Activated naive CD4-positive, alpha-beta T cell treated with anti-CD3 and anti-CD28 coated beads, Interleukin-2, amount 50 U/mL, for 24 hours (primary cell): ENCODE measurements at regions not wholly inside any gene's neighbourhood (a gene's known extent, or its start where the extent isn't known, plus 50 kb on each side); places are given as distances from the start of the nearest gene placed in this dataset.

ENCODE experiments used
- H3K27ac Mint-ChIP-seq: one replicate; pipeline ENCODE4 v1.8.0; 2021; ENCODE audit warnings: mild to moderate bottlenecking, mixed read lengths
- H3K27me3 Mint-ChIP-seq: one replicate; pipeline ENCODE4 v1.8.0; 2021; ENCODE audit warnings: mixed read lengths
- H3K36me3 Mint-ChIP-seq: one replicate; pipeline ENCODE4 v1.8.0; 2021; ENCODE audit warnings: mixed read lengths
- H3K4me1 Mint-ChIP-seq: one replicate; pipeline ENCODE4 v1.8.0; 2021; ENCODE audit warnings: mixed read lengths
- H3K4me3 Mint-ChIP-seq: one replicate; pipeline ENCODE4 v1.8.0; 2021; ENCODE audit warnings: mild to moderate bottlenecking, mixed read lengths
- H3K9me3 Mint-ChIP-seq: one replicate; pipeline ENCODE4 v1.8.0; 2021; ENCODE audit warnings: mixed read lengths

GRCh38 chr20:22204801-22205200, 379.6 kb downstream of the FOXA2 start:
- no peaks in the 10 kb centered on the region for H3K36me3 Mint-ChIP-seq
- H3K9me3 Mint-ChIP-seq, result peaks cover 17% of the 10 kb centered on the region
- H3K4me3 Mint-ChIP-seq, result no peak overlapping the region
- H3K27me3 Mint-ChIP-seq, result no peaks in the 10 kb centered on the region
- H3K27ac Mint-ChIP-seq, result no peak overlapping the region
- no peaks in the 10 kb centered on the region for H3K4me1 Mint-ChIP-seq

GRCh38 chr20:22182148-22182547, 402.2 kb downstream of the FOXA2 start:
- H3K4me1 Mint-ChIP-seq, result no peaks in the 10 kb centered on the region
- no peak overlapping the region for H3K4me3 Mint-ChIP-seq
- H3K9me3 Mint-ChIP-seq, result peaks cover 21% of the 10 kb centered on the region
- no peaks in the 10 kb centered on the region for H3K27me3 Mint-ChIP-seq
- H3K36me3 Mint-ChIP-seq, result no peaks in the 10 kb centered on the region
- H3K27ac Mint-ChIP-seq, result no peak overlapping the region

- H3K4me1 Mint-ChIP-seq, result no peaks in the 10 kb centered on the region
- H3K4me3 Mint-ChIP-seq, result no peak overlapping the region
- peaks cover 18% of the 10 kb centered on the region for H3K9me3 Mint-ChIP-seq
- H3K36me3 Mint-ChIP-seq, result no peaks in the 10 kb centered on the region
- no peak overlapping the region for H3K27ac Mint-ChIP-seq
- no peaks in the 10 kb centered on the region for H3K27me3 Mint-ChIP-seq
Measured at GRCh38 chr20:22180244-22180643, 404.1 kb downstream of the FOXA2 start.

GRCh38 chr20:22160101-22160652, 424.2 kb downstream of the FOXA2 start:
- H3K9me3 Mint-ChIP-seq, result peaks cover 4% of the 10 kb centered on the region

GRCh38 chr20:22159276-22159675, 425.1 kb downstream of the FOXA2 start:
- no peak overlapping the region for H3K27ac Mint-ChIP-seq
- no peaks in the 10 kb centered on the region for H3K4me1 Mint-ChIP-seq
- peaks cover 4% of the 10 kb centered on the region for H3K9me3 Mint-ChIP-seq
- no peaks in the 10 kb centered on the region for H3K36me3 Mint-ChIP-seq
- H3K4me3 Mint-ChIP-seq, result no peak overlapping the region
- H3K27me3 Mint-ChIP-seq, result no peaks in the 10 kb centered on the region

More at GRCh38 chr20:22160101-22160652, 424.2 kb downstream of the FOXA2 start:
- Mint-ChIP-seq H3K27ac (no peak overlapping the region), H3K27me3 (no peaks in the 10 kb centered on the region), H3K4me3 (no peak overlapping the region), H3K4me1 (no peaks in the 10 kb centered on the region), H3K36me3 (no peaks in the 10 kb centered on the region)

GRCh38 chr20:22127587-22127986, 422.1 kb downstream of the PAX1 start:
- Mint-ChIP-seq H3K27me3 (no peaks in the 10 kb centered on the region), H3K9me3 (peaks cover 40% of the 10 kb centered on the region), H3K36me3 (peaks cover 3% of the 10 kb centered on the region), H3K4me1 (no peaks in the 10 kb centered on the region), H3K4me3 (no peak overlapping the region), H3K27ac (no peak overlapping the region)

- Mint-ChIP-seq H3K36me3 (no peaks in the 10 kb centered on the region), H3K4me1 (no peaks in the 10 kb centered on the region), H3K9me3 (peaks cover 17% of the 10 kb centered on the region), H3K27me3 (no peaks in the 10 kb centered on the region), H3K27ac (no peak overlapping the region), H3K4me3 (no peak overlapping the region)
Measured at GRCh38 chr20:22106308-22106938, 401.0 kb downstream of the PAX1 start.

GRCh38 chr20:22101606-22102005, 396.1 kb downstream of the PAX1 start:
- H3K4me3 Mint-ChIP-seq, result no peak overlapping the region
- no peaks in the 10 kb centered on the region for H3K27me3 Mint-ChIP-seq
- H3K27ac Mint-ChIP-seq, result no peak overlapping the region
- no peaks in the 10 kb centered on the region for H3K4me1 Mint-ChIP-seq
- H3K36me3 Mint-ChIP-seq, result no peaks in the 10 kb centered on the region
- peaks cover 14% of the 10 kb centered on the region for H3K9me3 Mint-ChIP-seq

GRCh38 chr20:22100686-22101085, 395.2 kb downstream of the PAX1 start:
- Mint-ChIP-seq H3K36me3 (no peaks in the 10 kb centered on the region), H3K27me3 (no peaks in the 10 kb centered on the region), H3K27ac (no peak overlapping the region), H3K4me3 (no peak overlapping the region), H3K9me3 (peaks cover 14% of the 10 kb centered on the region), H3K4me1 (no peaks in the 10 kb centered on the region)

- Mint-ChIP-seq H3K27ac (no peak overlapping the region), H3K27me3 (no peaks in the 10 kb centered on the region), H3K4me1 (no peaks in the 10 kb centered on the region), H3K4me3 (no peak overlapping the region), H3K36me3 (no peaks in the 10 kb centered on the region), H3K9me3 (peaks cover 15% of the 10 kb centered on the region)
Measured at GRCh38 chr20:22099348-22099747, 393.9 kb downstream of the PAX1 start.

- Mint-ChIP-seq H3K36me3 (no peaks in the 10 kb centered on the region), H3K4me1 (no peaks in the 10 kb centered on the region), H3K9me3 (peaks cover 20% of the 10 kb centered on the region), H3K4me3 (no peak overlapping the region), H3K27me3 (no peaks in the 10 kb centered on the region), H3K27ac (no peak overlapping the region)
Measured at GRCh38 chr20:22098511-22098910, 393.0 kb downstream of the PAX1 start.

- Mint-ChIP-seq H3K36me3 (peaks cover 2% of the 10 kb centered on the region), H3K4me1 (no peaks in the 10 kb centered on the region), H3K27me3 (no peaks in the 10 kb centered on the region), H3K9me3 (peaks cover 29% of the 10 kb centered on the region), H3K27ac (no peak overlapping the region), H3K4me3 (no peak overlapping the region)
Measured at GRCh38 chr20:22093122-22093521, 387.7 kb downstream of the PAX1 start.

- no peak overlapping the region for H3K4me3 Mint-ChIP-seq
- peaks cover 2% of the 10 kb centered on the region for H3K36me3 Mint-ChIP-seq
- H3K9me3 Mint-ChIP-seq, result peaks cover 20% of the 10 kb centered on the region
- H3K27ac Mint-ChIP-seq, result no peak overlapping the region
- H3K4me1 Mint-ChIP-seq, result no peaks in the 10 kb centered on the region
- H3K27me3 Mint-ChIP-seq, result no peaks in the 10 kb centered on the region
Measured at GRCh38 chr20:22088882-22089281, 383.4 kb downstream of the PAX1 start.

- no peak overlapping the region for H3K27ac Mint-ChIP-seq
- no peaks in the 10 kb centered on the region for H3K4me1 Mint-ChIP-seq
- no peaks in the 10 kb centered on the region for H3K27me3 Mint-ChIP-seq
- peaks cover 22% of the 10 kb centered on the region for H3K9me3 Mint-ChIP-seq
- no peak overlapping the region for H3K4me3 Mint-ChIP-seq
- no peaks in the 10 kb centered on the region for H3K36me3 Mint-ChIP-seq
Measured at GRCh38 chr20:22080985-22081384, 375.5 kb downstream of the PAX1 start.

GRCh38 chr20:22074635-22075034, 369.2 kb downstream of the PAX1 start:
- H3K9me3 Mint-ChIP-seq, result peaks cover 8% of the 10 kb centered on the region
- H3K36me3 Mint-ChIP-seq, result no peaks in the 10 kb centered on the region
- H3K27me3 Mint-ChIP-seq, result no peaks in the 10 kb centered on the region
- no peaks in the 10 kb centered on the region for H3K4me1 Mint-ChIP-seq
- no peak overlapping the region for H3K4me3 Mint-ChIP-seq
- H3K27ac Mint-ChIP-seq, result no peak overlapping the region

- Mint-ChIP-seq H3K4me3 (no peak overlapping the region), H3K9me3 (peaks cover 6% of the 10 kb centered on the region), H3K4me1 (no peaks in the 10 kb centered on the region), H3K27ac (no peak overlapping the region), H3K36me3 (no peaks in the 10 kb centered on the region), H3K27me3 (no peaks in the 10 kb centered on the region)
Measured at GRCh38 chr20:22071841-22072240, 366.4 kb downstream of the PAX1 start.

GRCh38 chr20:22070610-22071058, 365.2 kb downstream of the PAX1 start:
- Mint-ChIP-seq H3K4me1 (no peaks in the 10 kb centered on the region), H3K4me3 (no peak overlapping the region)

More at GRCh38 chr20:22070610-22071058, 365.2 kb downstream of the PAX1 start:
- no peaks in the 10 kb centered on the region for H3K27me3 Mint-ChIP-seq
- H3K27ac Mint-ChIP-seq, result no peak overlapping the region
- peaks cover 8% of the 10 kb centered on the region for H3K9me3 Mint-ChIP-seq
- H3K36me3 Mint-ChIP-seq, result no peaks in the 10 kb centered on the region
